HepG2 (cell line): ENCODE measurements at regions not wholly inside any gene's neighbourhood (a gene's known extent, or its start where the extent isn't known, plus 50 kb on each side); places are given as distances from the start of the nearest gene placed in this dataset.

Experiments used
- ARNT ChIP-seq: fragments of 450-650 bp; IDR thresholded peaks from 2 replicates; pipeline ENCODE4 v1.6.1; 2017
- FOXC1 ChIP-seq: sonication (generic); formaldehyde crosslinking; IDR thresholded peaks from 2 replicates; pipeline ENCODE4 v1.8.0; 2022; ENCODE audit warnings: mild to moderate bottlenecking, missing genetic modification reagents, borderline replicate concordance
- ZBTB8A ChIP-seq: sonication (generic); formaldehyde crosslinking; IDR thresholded peaks from 2 replicates; pipeline ENCODE4 v1.4.0; 2020; ENCODE audit warnings: mild to moderate bottlenecking, low read depth, missing genetic modification reagents, borderline replicate concordance
- ZNF510 ChIP-seq: sonication (generic); formaldehyde crosslinking; IDR thresholded peaks from 2 replicates; pipeline ENCODE4 v1.4.0; 2020; ENCODE audit warnings: low read depth, mild to moderate bottlenecking, missing genetic modification reagents
- ZNF558 ChIP-seq: sonication (generic); formaldehyde crosslinking; IDR thresholded peaks from 2 replicates; pipeline ENCODE4 v1.9.0; 2022; ENCODE audit warnings: mild to moderate bottlenecking, missing genetic modification reagents, borderline replicate concordance
- ZNF614 ChIP-seq: IDR thresholded peaks from 2 replicates; pipeline ENCODE4 v1.6.1; 2018; ENCODE audit warnings: missing biosample characterization, missing genetic modification reagents, inconsistent platforms, borderline replicate concordance
- TF ChIP-seq, protein P1 (sequence below): sonication (generic); formaldehyde crosslinking; IDR thresholded peaks from 2 replicates; pipeline ENCODE4 v1.4.0; 2020; ENCODE audit warnings: missing genetic modification reagents, borderline replicate concordance

DNA sequence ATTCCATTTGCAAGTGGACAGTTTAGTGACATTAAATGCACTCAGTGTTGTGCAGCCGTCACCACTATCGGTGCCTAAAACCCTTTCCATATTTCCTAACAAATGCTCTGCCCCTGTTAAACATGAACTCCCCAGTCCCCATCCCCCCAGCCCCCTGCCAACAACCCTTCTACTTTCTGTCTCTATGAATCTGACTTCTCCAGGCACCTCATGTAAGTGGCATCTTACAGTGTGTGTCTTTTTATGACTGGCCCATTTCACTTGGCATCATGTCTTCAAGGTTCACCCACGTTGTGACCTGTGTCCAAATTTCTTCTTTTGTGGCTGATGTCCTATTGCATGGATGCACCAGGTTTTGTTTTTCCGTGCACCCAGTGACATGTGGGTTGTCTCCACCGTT, 140.9 kb upstream of the GPC1 start:
- TF ChIP-seq ARNT (no peak), ZNF614 (CRISPR knock-in tag) (no peak), ZNF510 (CRISPR knock-in tag) (no peak), ZBTB8A (CRISPR knock-in tag) (no peak), ZNF558 (CRISPR knock-in tag) (no peak), FOXC1 (no peak)
- TF ChIP-seq, protein P1, sequence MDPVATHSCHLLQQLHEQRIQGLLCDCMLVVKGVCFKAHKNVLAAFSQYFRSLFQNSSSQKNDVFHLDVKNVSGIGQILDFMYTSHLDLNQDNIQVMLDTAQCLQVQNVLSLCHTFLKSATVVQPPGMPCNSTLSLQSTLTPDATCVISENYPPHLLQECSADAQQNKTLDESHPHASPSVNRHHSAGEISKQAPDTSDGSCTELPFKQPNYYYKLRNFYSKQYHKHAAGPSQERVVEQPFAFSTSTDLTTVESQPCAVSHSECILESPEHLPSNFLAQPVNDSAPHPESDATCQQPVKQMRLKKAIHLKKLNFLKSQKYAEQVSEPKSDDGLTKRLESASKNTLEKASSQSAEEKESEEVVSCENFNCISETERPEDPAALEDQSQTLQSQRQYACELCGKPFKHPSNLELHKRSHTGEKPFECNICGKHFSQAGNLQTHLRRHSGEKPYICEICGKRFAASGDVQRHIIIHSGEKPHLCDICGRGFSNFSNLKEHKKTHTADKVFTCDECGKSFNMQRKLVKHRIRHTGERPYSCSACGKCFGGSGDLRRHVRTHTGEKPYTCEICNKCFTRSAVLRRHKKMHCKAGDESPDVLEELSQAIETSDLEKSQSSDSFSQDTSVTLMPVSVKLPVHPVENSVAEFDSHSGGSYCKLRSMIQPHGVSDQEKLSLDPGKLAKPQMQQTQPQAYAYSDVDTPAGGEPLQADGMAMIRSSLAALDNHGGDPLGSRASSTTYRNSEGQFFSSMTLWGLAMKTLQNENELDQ (CRISPR knock-in tag) = no peak
